ENCODE measurements at regions not wholly inside any gene's neighbourhood (a gene's known extent, or its start where the extent isn't known, plus 50 kb on each side); places are given as distances from the start of the nearest gene placed in this dataset.

- no peak for DNase-seq (ENCODE audit: low read depth in 1 of 2, low spot score in 1 of 2)
- Histone ChIP-seq H3K9me3 (ENCODE audit: low read depth) (no peaks in the 10 kb centered on the region), H3K36me3 (no peaks in the 10 kb centered on the region), H3K4me3 (no peak overlapping the region), H3K4me1 (ENCODE audit: low read depth) (no peaks in the 10 kb centered on the region), H3K27ac (no peak overlapping the region), H3K27me3 (no peaks in the 10 kb centered on the region)
- no peak for TF ChIP-seq CTCF (IDR thresholded peaks at IDR 0.05; ENCODE audit: low read depth, low read length)
These were observed 347.7 kb upstream of the SATB1 start for GRCh38 chr3:18772699-18773305.

GRCh38 chr3:18771931-18772330 is 346.8 kb upstream of the SATB1 start:
- no peaks in the 10 kb centered on the region for H3K4me1 ChIP-seq (ENCODE audit: low read depth)
- no peak overlapping the region for H3K4me3 ChIP-seq
- H3K27me3 ChIP-seq, result no peaks in the 10 kb centered on the region
- no peaks in the 10 kb centered on the region for H3K9me3 ChIP-seq (ENCODE audit: low read depth)
- DNase-seq (ENCODE audit: low read depth in 1 of 2, low spot score in 1 of 2), result no peak
- TF ChIP-seq CTCF (IDR thresholded peaks at IDR 0.05; ENCODE audit: low read depth, low read length), result no peak
- H3K36me3 ChIP-seq, result no peaks in the 10 kb centered on the region
- no peak overlapping the region for H3K27ac ChIP-seq

GRCh38 chr3:18770800-18771199 is 345.7 kb upstream of the SATB1 start:
- no peak for TF ChIP-seq CTCF (IDR thresholded peaks at IDR 0.05; ENCODE audit: low read depth, low read length)
- H3K36me3 ChIP-seq, result no peaks in the 10 kb centered on the region
- DNase-seq (ENCODE audit: low read depth in 1 of 2, low spot score in 1 of 2), result no peak
- no peak overlapping the region for H3K4me3 ChIP-seq
- no peaks in the 10 kb centered on the region for H3K27me3 ChIP-seq
- no peak overlapping the region for H3K27ac ChIP-seq
- H3K9me3 ChIP-seq (ENCODE audit: low read depth), result no peaks in the 10 kb centered on the region
- no peaks in the 10 kb centered on the region for H3K4me1 ChIP-seq (ENCODE audit: low read depth)

- H3K4me3 ChIP-seq, result no peak overlapping the region
- no peak for TF ChIP-seq CTCF (IDR thresholded peaks at IDR 0.05; ENCODE audit: low read depth, low read length)
- H3K9me3 ChIP-seq (ENCODE audit: low read depth), result no peaks in the 10 kb centered on the region
These were observed 342.7 kb upstream of the SATB1 start for GRCh38 chr3:18767756-18768303.

GRCh38 chr3:18766974-18767373 is 341.8 kb upstream of the SATB1 start:
- no peaks in the 10 kb centered on the region for H3K36me3 ChIP-seq
- no peaks in the 10 kb centered on the region for H3K9me3 ChIP-seq (ENCODE audit: low read depth)
- H3K27me3 ChIP-seq, result no peaks in the 10 kb centered on the region
- no peak overlapping the region for H3K4me3 ChIP-seq
- DNase-seq (ENCODE audit: low read depth in 1 of 2, low spot score in 1 of 2), result no peak
- TF ChIP-seq CTCF (IDR thresholded peaks at IDR 0.05; ENCODE audit: low read depth, low read length), result no peak
- H3K4me1 ChIP-seq (ENCODE audit: low read depth), result no peaks in the 10 kb centered on the region
- H3K27ac ChIP-seq, result no peak overlapping the region

More at GRCh38 chr3:18767756-18768303, 342.7 kb upstream of the SATB1 start:
- no peaks in the 10 kb centered on the region for H3K4me1 ChIP-seq (ENCODE audit: low read depth)
- H3K27me3 ChIP-seq, result no peaks in the 10 kb centered on the region
- no peak overlapping the region for H3K27ac ChIP-seq
- H3K36me3 ChIP-seq, result no peaks in the 10 kb centered on the region
- DNase-seq (ENCODE audit: low read depth in 1 of 2, low spot score in 1 of 2), result no peak

Measured in cardiac muscle cell (in vitro differentiated cells and primary cell).